SK-N-SH treated with all-trans-retinoic acid at 6 μM for 48 hours (cell line): ENCODE measurements at regions not wholly inside any gene's neighbourhood (a gene's known extent, or its start where the extent isn't known, plus 50 kb on each side); places are given as distances from the start of the nearest gene placed in this dataset.

ENCODE experiments used
- CREB5 ChIP-seq: fragments of 250-450 bp; sonication (Bioruptor Pico); IDR thresholded peaks from 2 replicates; pipeline ENCODE4 v1.5.1; 2020; ENCODE audit warnings: low read depth, mild to moderate bottlenecking, moderate library complexity
- ISL1 ChIP-seq: fragments of 250-450 bp; sonication (Bioruptor Pico); IDR thresholded peaks from 2 replicates; pipeline ENCODE4 v2.1.2; 2022; ENCODE audit warnings: mild to moderate bottlenecking, moderate library complexity
- PATZ1 ChIP-seq: fragments of 250-450 bp; sonication (Bioruptor Pico); IDR thresholded peaks from 2 replicates; pipeline ENCODE4 v1.8.0; 2020; ENCODE audit warnings: mild to moderate bottlenecking, moderate library complexity, borderline replicate concordance

- TF ChIP-seq CREB5 (CRISPR knock-in tag) (no peak), PATZ1 (CRISPR knock-in tag) (no peak), ISL1 (CRISPR knock-in tag) (no peak)
Observed at GRCh38 chr4:23144707-23145106, 452.0 kb downstream of the GBA3 start.
